OCI-LY1 (cell line): ENCODE measurements at regions not wholly inside any gene's neighbourhood (a gene's known extent, or its start where the extent isn't known, plus 50 kb on each side); places are given as distances from the start of the nearest gene placed in this dataset.

ENCODE experiments used
- H2AFZ ChIP-seq: fragments of 200-600 bp; sonication (generic), shearing (Covaris generic); 2 replicates; pipeline ENCODE4 v1.6.0; 2014; ENCODE audit warnings: antibody characterized with exemption, mild to moderate bottlenecking, low read length
- H3F3A ChIP-seq: fragments of 200-600 bp; sonication (generic), shearing (Covaris generic); 2 replicates; pipeline ENCODE4 v1.6.0; 2014; ENCODE audit warnings: mild to moderate bottlenecking, antibody characterized with exemption, low read length, moderate library complexity; ENCODE audit not compliant: insufficient read depth
- H3K27ac ChIP-seq: fragments of 200-600 bp; sonication (generic); 2 replicates; pipeline ENCODE4 v1.5.1; 2014; ENCODE audit warnings: low read length, mixed run types, mild to moderate bottlenecking, low read depth; ENCODE audit not compliant: poor library complexity, severe bottlenecking
- H3K27me3 ChIP-seq: fragments of 200-600 bp; sonication (generic); 2 replicates; pipeline ENCODE4 v1.6.0; 2014; ENCODE audit warnings: antibody characterized with exemption, mild to moderate bottlenecking, low read length, moderate library complexity; ENCODE audit not compliant: insufficient read depth
- H3K36me3 ChIP-seq: fragments of 200-600 bp; sonication (generic); 2 replicates; pipeline ENCODE4 v1.6.1; 2014; ENCODE audit warnings: mild to moderate bottlenecking, antibody characterized with exemption, low read length, moderate library complexity, mixed read lengths; ENCODE audit not compliant: insufficient read depth
- H3K4me1 ChIP-seq: fragments of 200-600 bp; sonication (generic); 2 replicates; pipeline ENCODE4 v1.5.1; 2014; ENCODE audit warnings: mild to moderate bottlenecking, low read length, moderate library complexity; ENCODE audit not compliant: insufficient read depth, severe bottlenecking
- H3K4me2 ChIP-seq: fragments of 200-600 bp; sonication (generic), shearing (Covaris generic); 2 replicates; pipeline ENCODE4 v1.6.1; 2014; ENCODE audit warnings: low read length
- H3K4me3 ChIP-seq: fragments of 200-600 bp; sonication (generic); 2 replicates; pipeline ENCODE4 v1.5.1; 2014; ENCODE audit warnings: low read length, low read depth, mild to moderate bottlenecking, mixed read lengths; ENCODE audit not compliant: poor library complexity, severe bottlenecking
- H3K79me2 ChIP-seq: fragments of 200-600 bp; shearing (Covaris generic); 2 replicates; pipeline ENCODE4 v1.6.1; 2016; ENCODE audit warnings: mixed run types, low read length, mixed read lengths; ENCODE audit not compliant: insufficient read depth
- H3K9ac ChIP-seq: fragments of 200-600 bp; sonication (generic), shearing (Covaris generic); 2 replicates; pipeline ENCODE4 v1.6.1; 2014; ENCODE audit warnings: mild to moderate bottlenecking, low read length, mixed read lengths
- H3K9me2 ChIP-seq: fragments of 200-600 bp; sonication (generic), shearing (Covaris generic); 2 replicates; pipeline ENCODE4 v1.6.1; 2014; ENCODE audit warnings: low read depth, mild to moderate bottlenecking, low read length, mixed read lengths
- H3K9me3 ChIP-seq: fragments of 200-600 bp; shearing (Covaris generic); 2 replicates; pipeline ENCODE4 v1.6.1; 2014; ENCODE audit warnings: low read length, mixed read lengths
- H4K20me1 ChIP-seq: fragments of 200-600 bp; sonication (generic), shearing (Covaris generic); 2 replicates; pipeline ENCODE4 v1.6.0; 2016; ENCODE audit warnings: mild to moderate bottlenecking, low read length; ENCODE audit not compliant: insufficient read depth
- CTCF ChIP-seq: fragments of 200-600 bp; sonication (generic), shearing (Covaris generic); IDR thresholded peaks from 2 replicates; pipeline ENCODE4 v1.5.1; 2017; ENCODE audit warnings: mild to moderate bottlenecking, antibody characterized with exemption, low read length, moderate library complexity, mixed read lengths
- EZH2 ChIP-seq: fragments of 200-600 bp; sonication (generic), shearing (Covaris generic); IDR thresholded peaks from 2 replicates; pipeline ENCODE4 v1.8.0; 2017; ENCODE audit warnings: borderline replicate concordance, mixed run types, mild to moderate bottlenecking, antibody characterized with exemption, low read length, moderate library complexity, mixed read lengths

DNA sequence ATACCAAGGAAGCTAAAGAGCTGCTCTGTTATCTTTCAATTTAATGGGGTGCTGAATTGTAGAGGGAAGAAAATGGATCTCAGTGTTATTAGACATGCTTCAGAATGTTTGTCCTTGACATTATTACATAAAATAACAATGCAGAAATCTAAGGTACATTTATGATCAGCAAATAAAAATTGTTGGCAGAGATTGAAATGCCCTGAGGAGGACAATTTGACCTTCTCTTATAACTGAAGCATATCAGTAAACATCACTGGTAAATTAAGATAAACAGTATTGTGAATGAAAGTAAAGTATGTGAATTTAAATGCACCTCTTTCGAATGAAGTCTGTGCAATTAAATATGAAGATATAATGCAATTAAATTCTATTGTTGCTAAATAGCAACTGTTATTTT lies 1362.1 kb upstream of the ATXN8OS start:
- no peaks in the 10 kb centered on the region for H3K79me2 ChIP-seq
- no peak overlapping the region for H3K4me2 ChIP-seq
- no peak overlapping the region for H2AFZ ChIP-seq
- no peak for TF ChIP-seq EZH2
- TF ChIP-seq CTCF = no peak
- no peaks in the 10 kb centered on the region for H3K9me3 ChIP-seq
- H3K36me3 ChIP-seq = no peaks in the 10 kb centered on the region
- H4K20me1 ChIP-seq = no peaks in the 10 kb centered on the region
- no peak overlapping the region for H3K9ac ChIP-seq
- H3K9me2 ChIP-seq = no peaks in the 10 kb centered on the region
- H3K27me3 ChIP-seq = no peaks in the 10 kb centered on the region
- H3K4me3 ChIP-seq = no peak overlapping the region
- H3K27ac ChIP-seq = no peak overlapping the region
- no peaks in the 10 kb centered on the region for H3F3A ChIP-seq
- H3K4me1 ChIP-seq = no peaks in the 10 kb centered on the region

DNA sequence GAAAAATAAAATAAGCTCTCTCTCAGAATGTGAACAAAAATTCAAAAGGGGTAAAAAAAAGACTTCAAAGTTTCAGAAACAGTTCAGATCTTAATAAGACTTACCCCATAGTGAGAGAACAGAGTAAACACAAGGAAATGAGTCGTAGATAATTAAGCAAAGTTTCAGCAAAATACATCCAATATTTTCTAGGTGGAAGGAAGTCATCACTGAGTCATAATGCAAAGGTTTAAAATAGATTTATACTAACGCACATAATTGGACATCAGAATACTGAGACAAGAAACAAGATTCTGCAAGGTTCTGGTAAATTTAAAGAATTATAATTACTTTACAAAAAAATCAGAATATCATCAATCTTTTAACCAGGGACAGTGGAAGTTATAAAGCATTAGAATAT lies 1370.7 kb upstream of the ATXN8OS start:
- no peak overlapping the region for H3K27ac ChIP-seq
- TF ChIP-seq CTCF (no peak), EZH2 (no peak)
- no peak overlapping the region for H3K4me3 ChIP-seq
- H2AFZ ChIP-seq = no peak overlapping the region
- H3F3A ChIP-seq = no peaks in the 10 kb centered on the region
- no peaks in the 10 kb centered on the region for H3K36me3 ChIP-seq
- H3K79me2 ChIP-seq = no peaks in the 10 kb centered on the region
- H3K9me3 ChIP-seq = no peaks in the 10 kb centered on the region
- no peaks in the 10 kb centered on the region for H3K9me2 ChIP-seq
- H3K4me1 ChIP-seq = no peaks in the 10 kb centered on the region
- no peaks in the 10 kb centered on the region for H3K27me3 ChIP-seq
- no peak overlapping the region for H3K4me2 ChIP-seq
- no peak overlapping the region for H3K9ac ChIP-seq
- H4K20me1 ChIP-seq = no peaks in the 10 kb centered on the region

- H3K27me3 ChIP-seq = no peaks in the 10 kb centered on the region
- no peaks in the 10 kb centered on the region for H3K79me2 ChIP-seq
- no peaks in the 10 kb centered on the region for H3K36me3 ChIP-seq
- H3K27ac ChIP-seq = no peak overlapping the region
- H3K4me2 ChIP-seq = no peak overlapping the region
- TF ChIP-seq EZH2 = no peak
- TF ChIP-seq CTCF = no peak
- no peak overlapping the region for H3K4me3 ChIP-seq
- no peaks in the 10 kb centered on the region for H4K20me1 ChIP-seq
- no peaks in the 10 kb centered on the region for H3K4me1 ChIP-seq
- H3K9ac ChIP-seq = no peak overlapping the region
- H2AFZ ChIP-seq = no peak overlapping the region
- H3K9me3 ChIP-seq = no peaks in the 10 kb centered on the region
- H3F3A ChIP-seq = no peaks in the 10 kb centered on the region
- no peaks in the 10 kb centered on the region for H3K9me2 ChIP-seq
Observed at GRCh38 chr13:68727798-68728197, 1379.8 kb upstream of the ATXN8OS start.
